HG02610 (cell line): ENCODE measurements at regions not wholly inside any gene's neighbourhood (a gene's known extent, or its start where the extent isn't known, plus 50 kb on each side); places are given as distances from the start of the nearest gene placed in this dataset.
A peak's percentile ranks its signal among the peaks of the same experiment; 100 is the strongest.
"Not testable (repeated sequence)": the region's sequence is repeated elsewhere in the genome, so short reads cannot be mapped to it uniquely, and the experiment has no call there.

Experiments used
- ATAC-seq: cut with Tn5 transposase; IDR thresholded peaks from one replicate; pipeline ENCODE4 v1.9.1; 2021; ENCODE audit warnings: mild to moderate bottlenecking, moderate library complexity; ENCODE audit not compliant: unreplicated experiment

GRCh38 chr12:97616946-97617345, 154.3 kb downstream of the RMST start:
- no peak for ATAC-seq

DNA sequence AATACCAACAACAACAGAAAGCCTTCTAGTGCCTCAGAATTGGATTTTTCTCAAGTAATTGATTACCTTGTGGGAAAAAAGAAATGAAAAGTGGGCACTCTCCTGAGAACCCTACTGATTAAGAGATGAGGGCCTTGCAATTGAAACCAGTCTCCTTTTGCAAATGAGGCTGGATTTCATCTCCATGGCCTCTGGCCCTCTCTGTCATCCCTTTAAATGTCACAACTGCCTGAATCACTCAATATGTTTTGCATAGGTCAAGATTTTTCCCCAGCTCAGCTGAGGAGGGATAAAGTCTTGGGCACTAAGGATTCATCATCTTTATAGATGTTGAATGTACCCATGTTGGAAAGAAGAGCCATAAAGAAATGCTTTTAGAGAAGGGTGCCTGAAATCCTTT, 166.4 kb downstream of the RMST start:
- ATAC-seq: no peak

DNA sequence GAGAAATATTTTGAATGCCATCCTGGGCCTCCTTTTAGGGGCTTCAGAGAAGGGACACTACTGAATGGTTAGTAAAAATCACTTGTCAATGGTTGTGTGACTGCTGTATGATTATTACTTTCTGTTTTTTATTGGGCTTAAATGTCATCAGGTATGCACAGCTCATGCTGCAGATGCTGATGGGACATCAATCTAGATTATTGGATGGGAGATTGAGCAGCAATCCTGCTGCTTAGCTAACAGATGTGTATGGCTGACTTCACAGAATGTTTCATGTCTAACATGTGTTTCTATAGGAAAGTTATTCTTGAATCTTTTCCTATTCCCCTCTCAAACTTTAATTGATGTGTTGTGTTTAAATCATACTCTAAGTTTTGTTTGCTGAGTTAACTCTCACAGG, 166.8 kb downstream of the RMST start:
- no peak for ATAC-seq

GRCh38 chr12:97630356-97630755, 167.8 kb downstream of the RMST start:
- no peak for ATAC-seq

GRCh38 chr12:97630875-97631274, 168.3 kb downstream of the RMST start:
- no peak for ATAC-seq

DNA sequence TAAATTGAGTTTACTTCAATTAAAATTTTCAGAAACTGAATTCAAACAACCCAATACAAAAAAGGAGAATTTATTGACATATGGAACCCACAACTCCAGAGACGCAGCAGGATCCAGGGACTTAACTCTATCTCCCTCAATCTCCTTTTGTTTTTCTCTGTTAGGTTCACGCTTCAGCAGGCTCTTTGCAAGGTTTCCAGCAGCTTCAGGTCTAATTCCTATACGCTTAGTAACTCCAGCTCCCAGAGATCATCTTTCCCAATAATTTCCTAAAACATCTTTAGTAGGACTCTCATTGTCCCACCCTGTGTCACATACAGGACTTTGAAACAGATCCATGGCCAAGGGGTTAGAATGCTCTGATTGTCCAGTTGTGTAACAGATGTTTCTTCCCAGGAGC, 175.2 kb downstream of the RMST start:
- no peak for ATAC-seq

GRCh38 chr12:97638739-97639138, 176.1 kb downstream of the RMST start:
- ATAC-seq: no peak

- ATAC-seq: no peak
Observed at GRCh38 chr12:97639702-97640101, 177.1 kb downstream of the RMST start.

DNA sequence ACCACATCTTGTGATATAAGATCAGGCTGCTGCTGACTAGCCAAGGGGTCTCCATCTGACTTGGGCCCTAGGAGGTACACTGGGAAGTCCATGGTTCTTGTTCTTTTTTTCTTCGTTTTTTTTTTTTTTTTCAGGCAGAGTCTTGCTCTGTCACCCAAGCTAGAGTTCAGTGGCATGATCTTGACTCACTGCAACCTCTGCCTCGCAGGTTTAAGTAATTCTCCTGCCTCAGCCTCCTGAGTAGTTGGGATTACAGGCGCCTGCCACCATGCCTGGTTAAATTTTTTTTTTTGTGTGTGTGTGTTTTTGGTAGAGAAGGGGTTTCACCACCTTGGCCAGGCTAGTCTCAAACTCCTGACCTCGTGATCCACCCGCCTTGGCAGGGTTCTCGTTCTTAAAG, 178.2 kb downstream of the RMST start:
- no peak for ATAC-seq

- no peak for ATAC-seq
Observed at GRCh38 chr12:97642911-97643310, 180.3 kb downstream of the RMST start.

GRCh38 chr12:97643924-97644323, 181.3 kb downstream of the RMST start:
- ATAC-seq: no peak

DNA sequence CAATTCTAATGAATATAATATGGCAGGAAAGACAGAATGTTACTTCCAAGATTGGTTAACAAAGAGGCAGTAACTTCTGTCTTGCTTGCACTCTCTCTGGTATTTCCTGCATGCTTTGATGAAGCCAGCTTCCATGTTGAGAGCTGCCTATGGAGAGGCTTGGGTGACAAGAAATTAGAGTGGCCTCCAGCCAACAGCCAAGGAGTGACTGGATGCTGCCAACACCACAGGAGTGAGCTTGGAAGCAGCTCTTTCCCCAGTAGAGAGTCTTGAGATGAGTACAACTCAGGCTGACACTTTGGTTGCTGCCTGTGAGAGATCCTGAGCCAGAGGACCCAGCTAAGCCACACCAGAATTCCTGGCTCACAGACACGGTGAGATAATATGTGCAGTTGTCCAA, 183.1 kb downstream of the RMST start:
- no peak for ATAC-seq

- ATAC-seq: no peak
Observed at GRCh38 chr12:97647142-97647541, 184.5 kb downstream of the RMST start.

- no peak for ATAC-seq
Observed at GRCh38 chr12:97650242-97650641, 187.6 kb downstream of the RMST start.

DNA sequence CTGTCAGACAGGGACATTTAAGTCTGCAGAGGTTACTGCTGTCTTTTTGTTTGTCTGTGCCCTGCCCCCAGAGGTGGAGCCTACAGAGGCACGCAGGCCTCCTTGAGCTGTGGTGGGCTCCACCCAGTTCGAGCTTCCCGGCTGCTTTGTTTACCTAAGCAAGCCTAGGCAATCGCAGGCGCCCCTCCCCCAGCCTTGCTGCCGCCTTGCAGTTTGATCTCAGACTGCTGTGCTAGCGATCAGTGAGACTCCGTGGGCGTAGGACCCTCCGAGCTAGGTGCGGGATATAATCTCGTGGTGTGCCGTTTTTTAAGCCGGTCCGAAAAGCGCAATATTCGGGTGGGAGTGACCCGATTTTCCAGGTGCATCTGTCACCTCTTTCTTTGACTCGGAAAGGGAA, 193.9 kb downstream of the RMST start:
- not testable (repeated sequence) for ATAC-seq

- ATAC-seq: no peak
Observed at GRCh38 chr12:97659117-97659880, 196.7 kb downstream of the RMST start.

- ATAC-seq: no peak
Observed at GRCh38 chr12:97666263-97666662, 203.7 kb downstream of the RMST start.

- ATAC-seq: no peak
Observed at GRCh38 chr12:97672870-97673269, 210.3 kb downstream of the RMST start.

DNA sequence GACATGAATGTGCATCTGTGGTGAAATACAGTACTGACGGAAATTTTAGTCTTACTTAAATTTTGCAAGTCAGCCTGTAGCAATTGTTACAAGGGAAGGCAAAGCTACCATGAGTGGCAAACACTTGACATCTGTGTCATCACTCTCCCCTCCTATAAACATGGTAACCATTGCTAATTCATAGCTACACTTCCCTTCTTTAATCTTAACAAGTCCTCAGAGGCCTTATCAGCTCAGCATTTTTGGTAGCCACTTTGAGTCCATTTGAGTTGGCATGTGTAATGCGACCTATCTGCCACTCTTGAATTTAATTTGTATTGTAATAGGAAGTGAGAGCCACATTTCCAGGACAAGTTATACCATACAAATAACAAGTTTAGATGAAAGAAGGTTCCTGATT, 218.1 kb downstream of the RMST start:
- ATAC-seq: no peak

DNA sequence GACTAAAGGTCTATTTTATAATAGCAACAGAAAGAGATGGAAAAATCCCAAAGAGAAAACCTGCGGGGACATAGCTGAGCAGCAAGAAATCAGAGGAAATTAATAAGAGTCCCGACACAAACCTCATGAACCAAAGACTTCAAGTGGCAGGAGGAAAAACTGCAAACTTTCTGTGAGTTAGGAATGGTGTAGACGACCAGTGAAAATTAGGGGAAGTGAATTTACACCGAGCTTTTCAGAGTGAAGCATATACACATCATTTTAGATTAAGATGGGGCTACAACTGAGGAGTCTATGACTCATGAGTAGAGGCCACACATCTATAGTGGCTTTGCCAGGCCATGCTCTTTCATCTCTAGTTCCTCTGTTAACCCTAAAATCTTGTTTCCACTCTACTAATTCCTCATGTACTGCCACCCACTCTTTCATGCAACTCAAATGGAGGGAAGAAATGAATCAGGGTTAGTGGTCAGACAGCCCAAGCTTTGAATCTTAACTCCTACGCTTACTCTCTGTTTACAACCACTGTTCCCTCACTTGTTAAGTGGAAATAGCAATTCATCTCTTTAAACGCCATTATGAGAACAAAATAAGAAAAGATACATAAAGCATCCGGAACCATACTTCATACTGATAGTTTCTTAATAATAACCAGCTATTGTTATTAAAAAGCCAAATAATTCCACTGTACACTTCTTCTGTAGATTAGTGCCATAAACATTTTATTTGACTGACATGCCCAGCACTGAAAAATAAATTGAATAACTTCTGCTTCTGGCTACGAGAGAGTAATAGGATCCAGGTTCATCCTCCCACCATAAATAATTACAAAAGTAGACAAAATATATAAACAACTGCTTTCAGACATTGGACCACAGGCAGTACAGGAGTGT, 219.3 kb downstream of the RMST start:
- peak; percentile 97 for ATAC-seq

DNA sequence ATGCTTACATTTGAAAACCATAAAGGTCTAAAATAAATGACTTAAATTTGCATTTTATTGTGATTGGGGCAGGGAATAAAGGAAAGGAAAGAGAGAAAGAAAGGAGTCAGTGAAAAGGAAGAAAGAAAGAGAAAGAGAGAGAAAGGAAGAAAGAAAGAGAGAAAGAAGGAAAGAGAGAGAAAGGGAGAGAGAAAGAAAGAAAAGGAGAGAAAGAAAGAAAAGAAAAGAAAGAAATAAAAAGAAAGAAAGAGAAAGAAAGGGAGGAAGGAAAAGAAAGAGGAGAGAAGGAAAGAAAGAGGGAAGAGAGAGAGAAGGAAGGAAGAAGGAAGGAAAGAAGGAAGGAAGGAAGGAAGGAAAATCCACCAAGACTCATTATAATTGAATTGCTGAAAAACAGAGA, 222.8 kb downstream of the RMST start:
- no peak for ATAC-seq

- ATAC-seq: no peak
Observed at GRCh38 chr12:97701901-97702300, 239.3 kb downstream of the RMST start.
